ENCODE measurements at regions not wholly inside any gene's neighbourhood (a gene's known extent, or its start where the extent isn't known, plus 50 kb on each side); places are given as distances from the start of the nearest gene placed in this dataset.

DNA sequence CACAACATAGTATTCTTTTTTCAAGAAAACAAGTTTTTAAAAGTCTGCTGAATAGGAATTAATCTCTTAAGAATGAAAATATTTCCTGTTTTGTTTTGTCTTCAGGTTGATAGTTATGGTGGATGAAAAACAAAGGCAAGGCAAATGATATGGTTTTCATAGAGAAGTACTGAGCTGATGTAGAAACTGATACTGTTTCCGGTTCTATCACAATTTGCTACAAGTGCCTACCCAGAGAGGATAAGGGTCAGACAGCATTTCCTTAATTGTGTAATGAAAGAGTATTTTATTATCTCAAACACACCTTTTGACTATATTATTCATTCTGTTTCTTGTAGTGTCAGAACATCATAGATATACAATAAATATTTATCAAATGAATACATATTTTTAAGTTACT, 836.3 kb downstream of the SQOR start:
- no peaks in the 10 kb centered on the region for H3K9me3 ChIP-seq (ENCODE audit: control insufficient read depth, low read depth, low read length)
- H3K36me3 Mint-ChIP-seq (ENCODE audit: insufficient read depth in 1 of 3, low read depth in 3 of 3), result peaks cover 0 to 4% (median 4%) of the 10 kb centered on the region in 3 experiments; a peak in 3 of 7 replicates
- H4K5ac ChIP-seq (ENCODE audit: insufficient read length, low read depth, low read length), result no peak overlapping the region
- DNase-seq, result no peak
- no peak overlapping the region for H3K4me3 Mint-ChIP-seq
- TF ChIP-seq, protein P1, sequence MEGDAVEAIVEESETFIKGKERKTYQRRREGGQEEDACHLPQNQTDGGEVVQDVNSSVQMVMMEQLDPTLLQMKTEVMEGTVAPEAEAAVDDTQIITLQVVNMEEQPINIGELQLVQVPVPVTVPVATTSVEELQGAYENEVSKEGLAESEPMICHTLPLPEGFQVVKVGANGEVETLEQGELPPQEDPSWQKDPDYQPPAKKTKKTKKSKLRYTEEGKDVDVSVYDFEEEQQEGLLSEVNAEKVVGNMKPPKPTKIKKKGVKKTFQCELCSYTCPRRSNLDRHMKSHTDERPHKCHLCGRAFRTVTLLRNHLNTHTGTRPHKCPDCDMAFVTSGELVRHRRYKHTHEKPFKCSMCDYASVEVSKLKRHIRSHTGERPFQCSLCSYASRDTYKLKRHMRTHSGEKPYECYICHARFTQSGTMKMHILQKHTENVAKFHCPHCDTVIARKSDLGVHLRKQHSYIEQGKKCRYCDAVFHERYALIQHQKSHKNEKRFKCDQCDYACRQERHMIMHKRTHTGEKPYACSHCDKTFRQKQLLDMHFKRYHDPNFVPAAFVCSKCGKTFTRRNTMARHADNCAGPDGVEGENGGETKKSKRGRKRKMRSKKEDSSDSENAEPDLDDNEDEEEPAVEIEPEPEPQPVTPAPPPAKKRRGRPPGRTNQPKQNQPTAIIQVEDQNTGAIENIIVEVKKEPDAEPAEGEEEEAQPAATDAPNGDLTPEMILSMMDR (conservative IDR thresholded peaks at IDR 0.05), result no peak
- H2BK15ac ChIP-seq (ENCODE audit: low read depth, low read length), result no peak overlapping the region
- H4K20me1 ChIP-seq (ENCODE audit: control insufficient read depth, insufficient read depth, insufficient read length), result no peaks in the 10 kb centered on the region
- H3K4me2 ChIP-seq (ENCODE audit: insufficient read depth, insufficient read length, low read length), result no peak overlapping the region
- H3K9ac ChIP-seq (ENCODE audit: extremely low read depth, insufficient read length, low read length), result no peak overlapping the region
- no peaks in the 10 kb centered on the region for H3K27me3 Mint-ChIP-seq (ENCODE audit: low read depth)
- H3K4me1 Mint-ChIP-seq, result no peaks in the 10 kb centered on the region
- H3K27ac ChIP-seq (ENCODE audit: insufficient read length, low read depth, low read length), result no peak overlapping the region
- H2BK120ac ChIP-seq (ENCODE audit: low read depth, low read length, poor library complexity, severe bottlenecking), result no peak overlapping the region
- no peak overlapping the region for H2BK5ac ChIP-seq (ENCODE audit: insufficient read length, low read length)
- H3K4ac ChIP-seq (ENCODE audit: low read depth, low read length), result no peak overlapping the region
- H3K18ac ChIP-seq (ENCODE audit: insufficient read length, low read depth, low read length), result no peak overlapping the region
- H2BK20ac ChIP-seq (ENCODE audit: low read depth, low read length, poor library complexity, severe bottlenecking), result no peak overlapping the region
- H3K14ac ChIP-seq (ENCODE audit: insufficient read depth, low read length), result no peak overlapping the region
- no peak overlapping the region for H2AFZ ChIP-seq (ENCODE audit: low read length)
- peaks cover 0 to 9% of the 10 kb centered on the region in 2 experiments; a peak in 3 of 5 replicates for H3K9me3 Mint-ChIP-seq
- H3K23ac ChIP-seq (ENCODE audit: insufficient read length, low read depth, low read length), result no peak overlapping the region
- H3K56ac ChIP-seq (ENCODE audit: insufficient read length, low read depth, low read length), result no peak overlapping the region
- H4K91ac ChIP-seq (ENCODE audit: insufficient read length, low read depth, low read length), result no peak overlapping the region
- H3K79me2 ChIP-seq (ENCODE audit: insufficient read depth, low read length), result no peaks in the 10 kb centered on the region
- H3K4me1 ChIP-seq (ENCODE audit: insufficient read depth, low read length), result no peaks in the 10 kb centered on the region
- no CpG with 5 or more reads among the region's 1 CpG for WGBS (ENCODE audit: extremely low coverage, insufficient read length, low lambda C conversion rate)
- H3K23me2 ChIP-seq (ENCODE audit: insufficient read length, low read depth, low read length, poor library complexity, severe bottlenecking), result no peaks in the 10 kb centered on the region
- no peak overlapping the region for H2AK5ac ChIP-seq (ENCODE audit: insufficient read length, low read length)
- H3K79me1 ChIP-seq (ENCODE audit: insufficient read depth, low read depth, low read length, poor library complexity, severe bottlenecking), result no peaks in the 10 kb centered on the region
- H3K27ac Mint-ChIP-seq, result no peak overlapping the region
- no peak overlapping the region for H3T11ph ChIP-seq (ENCODE audit: low read length)
- H2BK12ac ChIP-seq (ENCODE audit: insufficient read length, low read depth, low read length), result no peak overlapping the region
- H3K27me3 ChIP-seq (ENCODE audit: insufficient read depth, low read length), result no peaks in the 10 kb centered on the region
- no peak overlapping the region for H4K8ac ChIP-seq (replicated peaks; ENCODE audit: insufficient read length, low read depth, low read length)

All from H9 (cell line).